Activated CD4-positive, alpha-beta T cell treated with anti-CD3 and anti-CD28 coated beads, Interleukin-2, amount 10 ng/mL, durations not matched to agents 7 days and 5 days (primary cell): ENCODE measurements at regions not wholly inside any gene's neighbourhood (a gene's known extent, or its start where the extent isn't known, plus 50 kb on each side); places are given as distances from the start of the nearest gene placed in this dataset.

Source experiments
- CTCF ChIA-PET: fragments of 350-600 bp; sonication (Branson Sonifier 250); formaldehyde crosslinking; loops from one replicate; lab custom pipeline; 2021; ENCODE audit warnings: antibody characterized with exemption; lab: Charles Lee
- POLR2A ChIA-PET: fragments of 350-600 bp; sonication (Branson Sonifier 250); formaldehyde crosslinking; loops from one replicate; lab custom pipeline; 2021; ENCODE audit warnings: antibody characterized with exemption; lab: Charles Lee
- DNase-seq: peaks from one replicate; pipeline ENCODE4 v3.0.0-alpha.2; 2020
- H3K27ac Mint-ChIP-seq: one replicate; pipeline ENCODE4 v1.8.0; 2021; ENCODE audit warnings: mild to moderate bottlenecking, moderate library complexity, mixed read lengths
- H3K27me3 Mint-ChIP-seq: one replicate; pipeline ENCODE4 v1.8.0; 2021; ENCODE audit warnings: mixed read lengths
- H3K36me3 Mint-ChIP-seq: one replicate; pipeline ENCODE4 v1.8.0; 2021; ENCODE audit warnings: low read depth, mixed read lengths
- H3K4me1 Mint-ChIP-seq: one replicate; pipeline ENCODE4 v1.8.0; 2021; ENCODE audit warnings: mixed read lengths
- H3K4me3 Mint-ChIP-seq: one replicate; pipeline ENCODE4 v1.8.0; 2021; ENCODE audit warnings: mild to moderate bottlenecking, moderate library complexity, mixed read lengths
- H3K9me3 Mint-ChIP-seq: one replicate; pipeline ENCODE4 v1.8.0; 2021; ENCODE audit warnings: mixed read lengths

GRCh38 chr10:78581133-78581694, 487.6 kb upstream of the ZMIZ1 start:
- Mint-ChIP-seq H3K4me1 (peaks cover 3% of the 10 kb centered on the region), H3K9me3 (no peaks in the 10 kb centered on the region), H3K27ac (no peak overlapping the region), H3K27me3 (peaks cover 6% of the 10 kb centered on the region), H3K4me3 (no peak overlapping the region), H3K36me3 (no peaks in the 10 kb centered on the region)
- ChIA-PET CTCF (no interaction called here), POLR2A (no interaction called here)
- no peak for DNase-seq

- ChIA-PET POLR2A (interaction anchor here (0.6 kb wide), 1 partner anchor 35 kb away, joined by 4 read pairs; no protein-coding TSS in a partner anchor), CTCF (no interaction called here)
- no peak for DNase-seq
- no peak overlapping the region for H3K27ac Mint-ChIP-seq
- H3K36me3 Mint-ChIP-seq = no peaks in the 10 kb centered on the region
- peaks cover 6% of the 10 kb centered on the region for H3K27me3 Mint-ChIP-seq
- peaks cover 3% of the 10 kb centered on the region for H3K4me1 Mint-ChIP-seq
- H3K4me3 Mint-ChIP-seq = no peak overlapping the region
- no peaks in the 10 kb centered on the region for H3K9me3 Mint-ChIP-seq
Observed at GRCh38 chr10:78582540-78582939, 486.2 kb upstream of the ZMIZ1 start.

GRCh38 chr10:78584266-78584665, 484.5 kb upstream of the ZMIZ1 start:
- Mint-ChIP-seq H3K27me3 (peaks cover 6% of the 10 kb centered on the region), H3K4me1 (no peaks in the 10 kb centered on the region), H3K36me3 (no peaks in the 10 kb centered on the region), H3K27ac (no peak overlapping the region), H3K9me3 (no peaks in the 10 kb centered on the region), H3K4me3 (no peak overlapping the region)
- CTCF ChIA-PET = no interaction called here
- POLR2A ChIA-PET = no interaction called here
- no peak for DNase-seq

- no peak overlapping the region for H3K4me3 Mint-ChIP-seq
- POLR2A ChIA-PET = no interaction called here
- no peaks in the 10 kb centered on the region for H3K9me3 Mint-ChIP-seq
- H3K36me3 Mint-ChIP-seq = no peaks in the 10 kb centered on the region
- CTCF ChIA-PET = interaction anchor here (1.0 to 1.3 kb wide), 2 partner anchors 8 to 13 kb away, joined by 3 to 4 read pairs; no protein-coding TSS in a partner anchor
- H3K27ac Mint-ChIP-seq = no peak overlapping the region
- peaks cover 6% of the 10 kb centered on the region for H3K27me3 Mint-ChIP-seq
- DNase-seq = no peak
- no peaks in the 10 kb centered on the region for H3K4me1 Mint-ChIP-seq
Observed at GRCh38 chr10:78584681-78585080, 484.1 kb upstream of the ZMIZ1 start.

GRCh38 chr10:78585952-78586351, 482.8 kb upstream of the ZMIZ1 start:
- no peak for DNase-seq
- H3K27me3 Mint-ChIP-seq = peaks cover 6% of the 10 kb centered on the region
- no peaks in the 10 kb centered on the region for H3K9me3 Mint-ChIP-seq
- CTCF ChIA-PET = interaction anchor here (1.3 kb wide), 1 partner anchor 10 kb away, joined by 4 read pairs; no protein-coding TSS in a partner anchor
- no peak overlapping the region for H3K27ac Mint-ChIP-seq
- no peak overlapping the region for H3K4me3 Mint-ChIP-seq
- POLR2A ChIA-PET = no interaction called here
- no peaks in the 10 kb centered on the region for H3K36me3 Mint-ChIP-seq
- H3K4me1 Mint-ChIP-seq = no peaks in the 10 kb centered on the region

- CTCF ChIA-PET = no interaction called here
- no peaks in the 10 kb centered on the region for H3K36me3 Mint-ChIP-seq
- no peak overlapping the region for H3K27ac Mint-ChIP-seq
- H3K4me1 Mint-ChIP-seq = no peaks in the 10 kb centered on the region
- H3K4me3 Mint-ChIP-seq = no peak overlapping the region
- H3K9me3 Mint-ChIP-seq = no peaks in the 10 kb centered on the region
- DNase-seq = no peak
- POLR2A ChIA-PET = no interaction called here
- peaks cover 3% of the 10 kb centered on the region for H3K27me3 Mint-ChIP-seq
Observed at GRCh38 chr10:78588194-78588811, 480.5 kb upstream of the ZMIZ1 start.

GRCh38 chr10:78589687-78590086, 479.1 kb upstream of the ZMIZ1 start:
- DNase-seq = no peak
- Mint-ChIP-seq H3K4me1 (no peaks in the 10 kb centered on the region), H3K9me3 (no peaks in the 10 kb centered on the region), H3K27ac (no peak overlapping the region), H3K36me3 (no peaks in the 10 kb centered on the region), H3K4me3 (no peak overlapping the region), H3K27me3 (peaks cover 3% of the 10 kb centered on the region)
- CTCF ChIA-PET = no interaction called here
- POLR2A ChIA-PET = no interaction called here

- H3K4me3 Mint-ChIP-seq = no peak overlapping the region
- no peaks in the 10 kb centered on the region for H3K27me3 Mint-ChIP-seq
- no peak for DNase-seq
- ChIA-PET POLR2A (no interaction called here), CTCF (no interaction called here)
- no peaks in the 10 kb centered on the region for H3K9me3 Mint-ChIP-seq
- H3K36me3 Mint-ChIP-seq = no peaks in the 10 kb centered on the region
- H3K4me1 Mint-ChIP-seq = no peaks in the 10 kb centered on the region
- H3K27ac Mint-ChIP-seq = no peak overlapping the region
Observed at GRCh38 chr10:78591066-78591465, 477.7 kb upstream of the ZMIZ1 start.

GRCh38 chr10:78594559-78595268, 474.1 kb upstream of the ZMIZ1 start:
- ChIA-PET CTCF (no interaction called here), POLR2A (no interaction called here)
- DNase-seq = no peak
- H3K4me1 Mint-ChIP-seq = no peaks in the 10 kb centered on the region
- no peak overlapping the region for H3K4me3 Mint-ChIP-seq
- H3K9me3 Mint-ChIP-seq = no peaks in the 10 kb centered on the region
- H3K36me3 Mint-ChIP-seq = no peaks in the 10 kb centered on the region
- H3K27ac Mint-ChIP-seq = no peak overlapping the region
- H3K27me3 Mint-ChIP-seq = peaks cover 2% of the 10 kb centered on the region

GRCh38 chr10:78595269-78595619, 473.5 kb upstream of the ZMIZ1 start:
- no peak overlapping the region for H3K27ac Mint-ChIP-seq
- H3K4me1 Mint-ChIP-seq = no peaks in the 10 kb centered on the region
- no peaks in the 10 kb centered on the region for H3K36me3 Mint-ChIP-seq
- CTCF ChIA-PET = no interaction called here
- H3K9me3 Mint-ChIP-seq = no peaks in the 10 kb centered on the region
- DNase-seq = no peak
- no peak overlapping the region for H3K4me3 Mint-ChIP-seq
- POLR2A ChIA-PET = no interaction called here
- H3K27me3 Mint-ChIP-seq = peaks cover 2% of the 10 kb centered on the region

- Mint-ChIP-seq H3K4me3 (no peak overlapping the region), H3K9me3 (no peaks in the 10 kb centered on the region), H3K4me1 (no peaks in the 10 kb centered on the region), H3K36me3 (no peaks in the 10 kb centered on the region), H3K27me3 (peaks cover 2% of the 10 kb centered on the region), H3K27ac (no peak overlapping the region)
- CTCF ChIA-PET = no interaction called here
- POLR2A ChIA-PET = no interaction called here
- no peak for DNase-seq
Observed at GRCh38 chr10:78596556-78596955, 472.2 kb upstream of the ZMIZ1 start.

- POLR2A ChIA-PET = no interaction called here
- no peaks in the 10 kb centered on the region for H3K4me1 Mint-ChIP-seq
- no peak for DNase-seq
Observed at GRCh38 chr10:78597796-78598555, 470.8 kb upstream of the ZMIZ1 start.

More at GRCh38 chr10:78597796-78598555, 470.8 kb upstream of the ZMIZ1 start:
- H3K27ac Mint-ChIP-seq = no peak overlapping the region
- CTCF ChIA-PET = no interaction called here
- no peaks in the 10 kb centered on the region for H3K36me3 Mint-ChIP-seq
- H3K9me3 Mint-ChIP-seq = no peaks in the 10 kb centered on the region
- no peak overlapping the region for H3K4me3 Mint-ChIP-seq
- H3K27me3 Mint-ChIP-seq = peaks cover 2% of the 10 kb centered on the region
